ENCODE measurements at regions not wholly inside any gene's neighbourhood (a gene's known extent, or its start where the extent isn't known, plus 50 kb on each side); places are given as distances from the start of the nearest gene placed in this dataset.

- Histone ChIP-seq H3K9me3 (ENCODE audit: control insufficient read depth, low read depth, low read length) (no peaks in the 10 kb centered on the region), H4K20me1 (ENCODE audit: control insufficient read depth, insufficient read depth, insufficient read length) (no peaks in the 10 kb centered on the region), H3K27me3 (ENCODE audit: insufficient read depth, low read length) (no peaks in the 10 kb centered on the region), H2AK5ac (ENCODE audit: insufficient read length, low read length) (no peak overlapping the region), H3K18ac (ENCODE audit: insufficient read length, low read depth, low read length) (no peak overlapping the region), H4K8ac (replicated peaks; ENCODE audit: insufficient read length, low read depth, low read length) (no peak overlapping the region), H3K79me2 (ENCODE audit: insufficient read depth, low read length) (no peaks in the 10 kb centered on the region), H2BK120ac (ENCODE audit: low read depth, low read length, poor library complexity, severe bottlenecking) (no peak overlapping the region), H3K4me1 (ENCODE audit: insufficient read depth, low read length) (no peaks in the 10 kb centered on the region), H2BK5ac (ENCODE audit: insufficient read length, low read length) (no peak overlapping the region), H3K9ac (ENCODE audit: extremely low read depth, insufficient read length, low read length) (no peak overlapping the region), H3K79me1 (ENCODE audit: insufficient read depth, low read depth, low read length, poor library complexity, severe bottlenecking) (no peaks in the 10 kb centered on the region), H3K23me2 (ENCODE audit: insufficient read length, low read depth, low read length, poor library complexity, severe bottlenecking) (no peaks in the 10 kb centered on the region), H3K14ac (ENCODE audit: insufficient read depth, low read length) (no peak overlapping the region), H4K91ac (ENCODE audit: insufficient read length, low read depth, low read length) (no peak overlapping the region), H3K23ac (ENCODE audit: insufficient read length, low read depth, low read length) (no peak overlapping the region), H2BK20ac (ENCODE audit: low read depth, low read length, poor library complexity, severe bottlenecking) (no peak overlapping the region), H3K27ac (ENCODE audit: insufficient read length, low read depth, low read length) (no peak overlapping the region), H3K4ac (ENCODE audit: low read depth, low read length) (no peak overlapping the region), H2BK12ac (ENCODE audit: insufficient read length, low read depth, low read length) (no peak overlapping the region), H2AFZ (ENCODE audit: low read length) (no peak overlapping the region), H3K4me2 (ENCODE audit: insufficient read depth, insufficient read length, low read length) (no peak overlapping the region), H3K56ac (ENCODE audit: insufficient read length, low read depth, low read length) (no peak overlapping the region), H4K5ac (ENCODE audit: insufficient read length, low read depth, low read length) (no peak overlapping the region), H2BK15ac (ENCODE audit: low read depth, low read length) (no peak overlapping the region), H3T11ph (ENCODE audit: low read length) (no peak overlapping the region)
- peaks cover 0 to 4% (median 0%) of the 10 kb centered on the region in 3 experiments; a peak in 1 of 7 replicates for H3K36me3 Mint-ChIP-seq (ENCODE audit: insufficient read depth in 1 of 3, low read depth in 3 of 3)
- DNase-seq = no peak
- H3K4me3 Mint-ChIP-seq = no peak overlapping the region
- H3K4me1 Mint-ChIP-seq = peaks cover 5 to 6% of the 10 kb centered on the region in 2 experiments; a peak in 3 of 4 replicates
- H3K27me3 Mint-ChIP-seq (ENCODE audit: low read depth) = no peaks in the 10 kb centered on the region
- no CpG with 5 or more reads among the region's 24 CpGs for WGBS (ENCODE audit: extremely low coverage, insufficient read length, low lambda C conversion rate)
- H3K27ac Mint-ChIP-seq = no peak overlapping the region
- no peaks in the 10 kb centered on the region for H3K9me3 Mint-ChIP-seq
- no peak for TF ChIP-seq CTCF (conservative IDR thresholded peaks at IDR 0.05)
Measured at GRCh38 chr6:25218346-25218745, 60.8 kb upstream of the CARMIL1 start.

All from H9 (cell line).